ENCODE measurements at regions not wholly inside any gene's neighbourhood (a gene's known extent, or its start where the extent isn't known, plus 50 kb on each side); places are given as distances from the start of the nearest gene placed in this dataset.

GRCh38 chrX:126064901-126065541, 101.1 kb downstream of the DCAF12L2 start:
- DNase-seq (ENCODE audit: low read depth in 2 of 3, low spot score in 1 of 3): no peak

- DNase-seq (ENCODE audit: low read depth in 2 of 3, low spot score in 1 of 3): no peak
Measured at GRCh38 chrX:126065901-126066660, 100.0 kb downstream of the DCAF12L2 start.

Data from stimulated activated CD4-positive, alpha-beta T cell treated with anti-CD3 and anti-CD28 coated beads, Interleukin-12 subunit alpha, Interleukin-12 subunit beta, amount 100 ng/mL, for 48 hours (primary cell).